Smooth muscle cell (in vitro differentiated cells): ENCODE measurements at regions not wholly inside any gene's neighbourhood (a gene's known extent, or its start where the extent isn't known, plus 50 kb on each side); places are given as distances from the start of the nearest gene placed in this dataset.

Experiments
- DNase-seq: peaks from one replicate; lab custom pipeline; 2025; ENCODE audit not compliant: unreplicated experiment; lab: John Stamatoyannopoulos, UW
- H2AFZ ChIP-seq: fragments of 200-600 bp; sonication (generic); 2 replicates; pipeline ENCODE4 v1.6.0; 2016; ENCODE audit warnings: antibody characterized with exemption, low read depth, mild to moderate bottlenecking
- H3F3A ChIP-seq: fragments of 200-600 bp; sonication (generic); 2 replicates; pipeline ENCODE4 v1.6.0; 2017; ENCODE audit warnings: antibody characterized with exemption, low read depth
- H3K27ac ChIP-seq: fragments of 200-600 bp; sonication (generic); 2 replicates; pipeline ENCODE4 v1.5.1; 2016; ENCODE audit warnings: low read depth, mild to moderate bottlenecking
- H3K27me3 ChIP-seq: fragments of 200-600 bp; sonication (generic); 2 replicates; pipeline ENCODE4 v1.6.1; 2016; ENCODE audit warnings: low read depth, mild to moderate bottlenecking
- H3K36me3 ChIP-seq: fragments of 200-600 bp; sonication (generic); 2 replicates; pipeline ENCODE4 v1.5.1; 2016; ENCODE audit warnings: low read depth
- H3K4me1 ChIP-seq: fragments of 200-600 bp; sonication (generic); 2 replicates; pipeline ENCODE4 v1.5.1; 2016; ENCODE audit warnings: low read depth
- H3K4me2 ChIP-seq: fragments of 200-600 bp; sonication (generic); 2 replicates; pipeline ENCODE4 v1.6.0; 2016; ENCODE audit warnings: mild to moderate bottlenecking
- H3K4me3 ChIP-seq: fragments of 200-600 bp; sonication (generic); 2 replicates; pipeline ENCODE4 v1.5.1; 2016; ENCODE audit warnings: mild to moderate bottlenecking
- H3K79me2 ChIP-seq: fragments of 200-600 bp; sonication (generic); 2 replicates; pipeline ENCODE4 v1.6.0; 2016; ENCODE audit warnings: low read depth, mild to moderate bottlenecking
- H3K9ac ChIP-seq: fragments of 200-600 bp; sonication (generic); 2 replicates; pipeline ENCODE4 v1.6.0; 2016; ENCODE audit warnings: low read depth
- H3K9me3 ChIP-seq: fragments of 200-600 bp; sonication (generic); replicated peaks from 2 replicates; pipeline ENCODE4 v1.5.1; 2016; ENCODE audit warnings: low read depth
- H4K20me1 ChIP-seq: fragments of 200-600 bp; sonication (generic); 2 replicates; pipeline ENCODE4 v1.6.0; 2016; ENCODE audit warnings: low read depth
- WGBS: methylation state at CpG from one replicate; pipeline ENCODE4 v1.1.7; 2016; ENCODE audit warnings: low lambda C conversion rate; 5-methylcytosine and 5-hydroxymethylcytosine counted together
- TF ChIP-seq, protein P1 (sequence below): fragments of 200-600 bp; sonication (generic); IDR thresholded peaks from 2 replicates; pipeline ENCODE4 v1.5.1; 2017; ENCODE audit warnings: borderline replicate concordance, mild to moderate bottlenecking, antibody characterized with exemption; ENCODE audit not compliant: insufficient read depth, poor library complexity, severe bottlenecking

DNA sequence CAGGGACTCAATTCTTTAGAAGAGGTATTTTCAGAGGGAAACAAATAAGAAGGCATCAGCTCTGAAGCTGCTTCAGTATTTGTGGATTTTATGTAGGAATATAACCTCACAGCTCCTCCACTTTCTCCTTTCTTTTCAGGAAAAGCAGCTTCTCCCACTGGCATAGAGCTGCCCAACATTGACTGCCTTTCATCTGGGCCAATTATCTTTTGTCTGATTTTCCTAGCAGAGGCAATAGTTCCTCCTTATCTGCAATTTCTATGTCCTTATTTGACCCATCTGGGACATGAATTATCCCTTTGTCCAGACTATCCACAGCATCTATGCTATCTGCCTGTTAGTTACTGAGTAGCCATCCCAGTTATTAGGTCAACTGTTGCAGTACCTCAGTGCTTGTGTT, 1671.2 kb upstream of the ACO1 start:
- no peaks in the 10 kb centered on the region for H3K79me2 ChIP-seq
- TF ChIP-seq, protein P1, sequence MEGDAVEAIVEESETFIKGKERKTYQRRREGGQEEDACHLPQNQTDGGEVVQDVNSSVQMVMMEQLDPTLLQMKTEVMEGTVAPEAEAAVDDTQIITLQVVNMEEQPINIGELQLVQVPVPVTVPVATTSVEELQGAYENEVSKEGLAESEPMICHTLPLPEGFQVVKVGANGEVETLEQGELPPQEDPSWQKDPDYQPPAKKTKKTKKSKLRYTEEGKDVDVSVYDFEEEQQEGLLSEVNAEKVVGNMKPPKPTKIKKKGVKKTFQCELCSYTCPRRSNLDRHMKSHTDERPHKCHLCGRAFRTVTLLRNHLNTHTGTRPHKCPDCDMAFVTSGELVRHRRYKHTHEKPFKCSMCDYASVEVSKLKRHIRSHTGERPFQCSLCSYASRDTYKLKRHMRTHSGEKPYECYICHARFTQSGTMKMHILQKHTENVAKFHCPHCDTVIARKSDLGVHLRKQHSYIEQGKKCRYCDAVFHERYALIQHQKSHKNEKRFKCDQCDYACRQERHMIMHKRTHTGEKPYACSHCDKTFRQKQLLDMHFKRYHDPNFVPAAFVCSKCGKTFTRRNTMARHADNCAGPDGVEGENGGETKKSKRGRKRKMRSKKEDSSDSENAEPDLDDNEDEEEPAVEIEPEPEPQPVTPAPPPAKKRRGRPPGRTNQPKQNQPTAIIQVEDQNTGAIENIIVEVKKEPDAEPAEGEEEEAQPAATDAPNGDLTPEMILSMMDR, result no peak
- no peaks in the 10 kb centered on the region for H4K20me1 ChIP-seq
- H3K9ac ChIP-seq, result no peak overlapping the region
- no peaks in the 10 kb centered on the region for H3K36me3 ChIP-seq
- H3K9me3 ChIP-seq, result no peaks in the 10 kb centered on the region
- no peak overlapping the region for H3K27ac ChIP-seq
- H3K4me2 ChIP-seq, result no peak overlapping the region
- H3K4me1 ChIP-seq, result no peaks in the 10 kb centered on the region
- H2AFZ ChIP-seq, result peak overlapping the region; percentile 28
- DNase-seq, result no peak
- no peaks in the 10 kb centered on the region for H3F3A ChIP-seq
- H3K4me3 ChIP-seq, result no peak overlapping the region
- no peaks in the 10 kb centered on the region for H3K27me3 ChIP-seq

DNA sequence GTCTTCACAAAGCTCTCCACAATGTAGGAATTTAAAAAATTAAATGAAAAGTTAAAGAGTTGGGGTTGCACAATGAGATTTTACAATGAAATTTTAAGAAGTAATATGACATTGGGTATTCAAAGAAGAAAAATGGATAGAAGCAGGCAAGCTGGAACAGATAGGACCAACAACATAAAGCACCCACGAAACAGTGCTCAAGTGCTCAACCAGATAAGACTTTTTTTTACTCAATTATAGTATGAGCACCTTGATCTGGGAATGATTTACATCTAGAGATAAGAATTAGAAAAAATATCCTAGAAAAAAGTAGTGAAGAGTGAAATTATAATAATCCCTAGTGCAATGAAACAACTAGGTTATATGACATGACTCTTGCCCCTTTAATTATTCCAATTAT, 1670.1 kb upstream of the ACO1 start:
- TF ChIP-seq, protein P1, result no peak
- WGBS, result 91% methylated on average over 1 of the region's 1 CpG
- H3K27me3 ChIP-seq, result no peaks in the 10 kb centered on the region
- no peaks in the 10 kb centered on the region for H3K4me1 ChIP-seq
- no peaks in the 10 kb centered on the region for H3K9me3 ChIP-seq
- no peak overlapping the region for H3K27ac ChIP-seq
- no peak overlapping the region for H3K9ac ChIP-seq
- H3K4me2 ChIP-seq, result no peak overlapping the region
- no peak for DNase-seq
- no peak overlapping the region for H2AFZ ChIP-seq
- no peaks in the 10 kb centered on the region for H3F3A ChIP-seq
- no peaks in the 10 kb centered on the region for H3K79me2 ChIP-seq
- no peaks in the 10 kb centered on the region for H4K20me1 ChIP-seq
- H3K4me3 ChIP-seq, result no peak overlapping the region
- H3K36me3 ChIP-seq, result no peaks in the 10 kb centered on the region

DNA sequence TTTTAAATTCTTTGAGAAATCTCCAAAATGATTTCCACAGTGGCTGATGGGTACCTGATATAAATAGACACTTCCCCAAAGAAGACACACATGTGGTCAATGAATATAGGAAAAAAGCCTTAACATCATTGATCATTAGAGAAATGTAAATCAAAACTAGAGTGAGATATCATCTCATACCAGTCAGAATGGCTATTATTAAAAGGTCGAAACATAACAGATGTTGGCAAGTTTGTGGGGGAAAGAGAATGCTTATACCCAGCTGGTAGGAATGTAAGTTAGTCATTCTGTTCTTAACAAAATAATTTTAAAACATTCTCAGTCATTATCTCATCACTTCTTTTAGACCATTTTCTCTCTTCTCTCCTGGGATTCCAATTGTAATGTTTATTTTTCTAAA, 1666.0 kb upstream of the ACO1 start:
- Histone ChIP-seq H4K20me1 (no peaks in the 10 kb centered on the region), H3K4me1 (no peaks in the 10 kb centered on the region), H3K36me3 (no peaks in the 10 kb centered on the region), H3K27me3 (no peaks in the 10 kb centered on the region), H3F3A (no peaks in the 10 kb centered on the region), H2AFZ (no peak overlapping the region), H3K79me2 (no peaks in the 10 kb centered on the region), H3K9ac (no peak overlapping the region), H3K27ac (no peak overlapping the region), H3K4me3 (no peak overlapping the region), H3K4me2 (no peak overlapping the region), H3K9me3 (no peaks in the 10 kb centered on the region)
- TF ChIP-seq, protein P1, result no peak
- 79% methylated on average over 1 of the region's 1 CpG for WGBS
- DNase-seq, result no peak

DNA sequence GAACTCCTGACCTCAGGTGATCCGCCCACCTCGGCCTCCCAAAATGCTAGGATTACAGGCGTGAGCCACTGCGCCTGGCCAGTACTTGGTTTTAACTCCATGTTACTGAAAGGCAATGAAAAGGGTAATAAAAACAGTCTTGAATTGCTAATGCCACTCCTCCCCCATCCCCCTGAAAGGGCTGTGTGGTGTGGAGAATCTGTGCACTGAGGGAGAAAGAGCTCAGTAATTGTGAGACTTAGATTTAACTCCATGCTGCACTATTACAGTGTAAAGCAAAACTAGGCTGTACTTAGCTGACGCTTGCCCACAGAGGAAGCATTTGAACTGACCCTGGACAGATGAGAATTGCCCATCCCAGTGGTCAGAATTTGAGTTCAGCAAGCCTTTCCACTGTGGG, 1662.4 kb upstream of the ACO1 start:
- Histone ChIP-seq H3K9ac (no peak overlapping the region), H4K20me1 (no peaks in the 10 kb centered on the region), H3K36me3 (no peaks in the 10 kb centered on the region), H3F3A (no peaks in the 10 kb centered on the region), H2AFZ (peak overlapping the region; percentile 15), H3K4me1 (no peaks in the 10 kb centered on the region), H3K79me2 (no peaks in the 10 kb centered on the region), H3K4me3 (no peak overlapping the region), H3K9me3 (no peaks in the 10 kb centered on the region), H3K27me3 (no peaks in the 10 kb centered on the region), H3K27ac (no peak overlapping the region), H3K4me2 (no peak overlapping the region)
- no peak for DNase-seq
- WGBS, result 63% methylated on average over 5 of the region's 5 CpGs
- TF ChIP-seq, protein P1, result no peak
